ENCODE measurements at regions not wholly inside any gene's neighbourhood (a gene's known extent, or its start where the extent isn't known, plus 50 kb on each side); places are given as distances from the start of the nearest gene placed in this dataset.

- no peak for DNase-seq (ENCODE audit: low read depth in 1 of 2, low spot score in 1 of 2)
- Histone ChIP-seq H3K4me3 (replicated peaks; ENCODE audit: insufficient read depth, low read length) (no peak overlapping the region), H3K27ac (replicated peaks) (no peak overlapping the region), H3K27me3 (ENCODE audit: insufficient read depth, poor library complexity, severe bottlenecking) (peaks cover 2% of the 10 kb centered on the region)
- TF ChIP-seq, protein P1, sequence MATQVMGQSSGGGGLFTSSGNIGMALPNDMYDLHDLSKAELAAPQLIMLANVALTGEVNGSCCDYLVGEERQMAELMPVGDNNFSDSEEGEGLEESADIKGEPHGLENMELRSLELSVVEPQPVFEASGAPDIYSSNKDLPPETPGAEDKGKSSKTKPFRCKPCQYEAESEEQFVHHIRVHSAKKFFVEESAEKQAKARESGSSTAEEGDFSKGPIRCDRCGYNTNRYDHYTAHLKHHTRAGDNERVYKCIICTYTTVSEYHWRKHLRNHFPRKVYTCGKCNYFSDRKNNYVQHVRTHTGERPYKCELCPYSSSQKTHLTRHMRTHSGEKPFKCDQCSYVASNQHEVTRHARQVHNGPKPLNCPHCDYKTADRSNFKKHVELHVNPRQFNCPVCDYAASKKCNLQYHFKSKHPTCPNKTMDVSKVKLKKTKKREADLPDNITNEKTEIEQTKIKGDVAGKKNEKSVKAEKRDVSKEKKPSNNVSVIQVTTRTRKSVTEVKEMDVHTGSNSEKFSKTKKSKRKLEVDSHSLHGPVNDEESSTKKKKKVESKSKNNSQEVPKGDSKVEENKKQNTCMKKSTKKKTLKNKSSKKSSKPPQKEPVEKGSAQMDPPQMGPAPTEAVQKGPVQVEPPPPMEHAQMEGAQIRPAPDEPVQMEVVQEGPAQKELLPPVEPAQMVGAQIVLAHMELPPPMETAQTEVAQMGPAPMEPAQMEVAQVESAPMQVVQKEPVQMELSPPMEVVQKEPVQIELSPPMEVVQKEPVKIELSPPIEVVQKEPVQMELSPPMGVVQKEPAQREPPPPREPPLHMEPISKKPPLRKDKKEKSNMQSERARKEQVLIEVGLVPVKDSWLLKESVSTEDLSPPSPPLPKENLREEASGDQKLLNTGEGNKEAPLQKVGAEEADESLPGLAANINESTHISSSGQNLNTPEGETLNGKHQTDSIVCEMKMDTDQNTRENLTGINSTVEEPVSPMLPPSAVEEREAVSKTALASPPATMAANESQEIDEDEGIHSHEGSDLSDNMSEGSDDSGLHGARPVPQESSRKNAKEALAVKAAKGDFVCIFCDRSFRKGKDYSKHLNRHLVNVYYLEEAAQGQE (IDR thresholded peaks at IDR 0.05; ENCODE audit: insufficient replicate concordance, low read depth) = no peak
- TF ChIP-seq GABPA (IDR thresholded peaks at IDR 0.05; ENCODE audit: low read depth) (no peak), POLR2AphosphoS5 (IDR thresholded peaks at IDR 0.05; ENCODE audit: low read depth) (no peak), SPI1 (IDR thresholded peaks at IDR 0.05; ENCODE audit: borderline replicate concordance, low read depth) (no peak)
- TF ChIP-seq, protein P2, sequence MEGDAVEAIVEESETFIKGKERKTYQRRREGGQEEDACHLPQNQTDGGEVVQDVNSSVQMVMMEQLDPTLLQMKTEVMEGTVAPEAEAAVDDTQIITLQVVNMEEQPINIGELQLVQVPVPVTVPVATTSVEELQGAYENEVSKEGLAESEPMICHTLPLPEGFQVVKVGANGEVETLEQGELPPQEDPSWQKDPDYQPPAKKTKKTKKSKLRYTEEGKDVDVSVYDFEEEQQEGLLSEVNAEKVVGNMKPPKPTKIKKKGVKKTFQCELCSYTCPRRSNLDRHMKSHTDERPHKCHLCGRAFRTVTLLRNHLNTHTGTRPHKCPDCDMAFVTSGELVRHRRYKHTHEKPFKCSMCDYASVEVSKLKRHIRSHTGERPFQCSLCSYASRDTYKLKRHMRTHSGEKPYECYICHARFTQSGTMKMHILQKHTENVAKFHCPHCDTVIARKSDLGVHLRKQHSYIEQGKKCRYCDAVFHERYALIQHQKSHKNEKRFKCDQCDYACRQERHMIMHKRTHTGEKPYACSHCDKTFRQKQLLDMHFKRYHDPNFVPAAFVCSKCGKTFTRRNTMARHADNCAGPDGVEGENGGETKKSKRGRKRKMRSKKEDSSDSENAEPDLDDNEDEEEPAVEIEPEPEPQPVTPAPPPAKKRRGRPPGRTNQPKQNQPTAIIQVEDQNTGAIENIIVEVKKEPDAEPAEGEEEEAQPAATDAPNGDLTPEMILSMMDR (IDR thresholded peaks at IDR 0.05; ENCODE audit: insufficient read depth, low read length) = no peak
Measured at GRCh38 chr3:56966104-56966503, 94.4 kb upstream of the SPATA12 start.

- Histone ChIP-seq H3K27me3 (ENCODE audit: insufficient read depth, poor library complexity, severe bottlenecking) (no peaks in the 10 kb centered on the region), H3K27ac (replicated peaks) (no peak overlapping the region), H3K4me3 (replicated peaks; ENCODE audit: insufficient read depth, low read length) (no peak overlapping the region)
- DNase-seq (ENCODE audit: low read depth in 1 of 2, low spot score in 1 of 2) = no peak
- TF ChIP-seq GABPA (IDR thresholded peaks at IDR 0.05; ENCODE audit: low read depth) (no peak), SPI1 (IDR thresholded peaks at IDR 0.05; ENCODE audit: borderline replicate concordance, low read depth) (no peak), POLR2AphosphoS5 (IDR thresholded peaks at IDR 0.05; ENCODE audit: low read depth) (no peak)
- TF ChIP-seq, protein P1 (IDR thresholded peaks at IDR 0.05; ENCODE audit: insufficient replicate concordance, low read depth) = no peak
- TF ChIP-seq, protein P2 (IDR thresholded peaks at IDR 0.05; ENCODE audit: insufficient read depth, low read length) = no peak
Measured at GRCh38 chr3:56962922-56963321, 97.5 kb upstream of the SPATA12 start.

DNA sequence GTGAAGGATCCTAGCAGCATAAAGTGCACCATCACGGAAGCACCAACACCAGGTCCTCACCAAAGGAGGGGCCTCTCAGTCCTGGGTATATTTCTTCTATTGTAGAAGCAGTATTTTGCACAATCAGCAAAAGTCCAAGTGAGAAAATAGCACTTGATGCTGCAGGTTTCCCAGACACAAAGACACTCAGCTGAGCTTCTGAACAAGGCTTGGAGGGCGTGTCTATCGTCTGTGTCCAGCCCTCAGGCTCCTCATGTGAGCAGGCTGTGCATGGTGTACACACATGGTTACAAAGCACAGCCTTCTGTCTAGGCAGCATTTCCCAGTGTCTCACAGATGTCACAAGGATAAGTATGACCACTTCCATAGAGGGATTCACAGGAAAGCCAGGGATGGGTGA, 98.3 kb upstream of the SPATA12 start:
- no peak overlapping the region for H3K4me3 ChIP-seq (replicated peaks; ENCODE audit: insufficient read depth, low read length)
- no peak overlapping the region for H3K27ac ChIP-seq (replicated peaks)
- DNase-seq (ENCODE audit: low read depth in 1 of 2, low spot score in 1 of 2) = no peak
- TF ChIP-seq POLR2AphosphoS5 (IDR thresholded peaks at IDR 0.05; ENCODE audit: low read depth) = no peak
- TF ChIP-seq, protein P2 (IDR thresholded peaks at IDR 0.05; ENCODE audit: insufficient read depth, low read length) = no peak
- no peaks in the 10 kb centered on the region for H3K27me3 ChIP-seq (ENCODE audit: insufficient read depth, poor library complexity, severe bottlenecking)

GRCh38 chr3:56960234-56960917, 100.1 kb upstream of the SPATA12 start:
- no peak overlapping the region for H3K4me3 ChIP-seq (replicated peaks; ENCODE audit: insufficient read depth, low read length)
- no peak for DNase-seq (ENCODE audit: low read depth in 1 of 2, low spot score in 1 of 2)
- TF ChIP-seq, protein P2 (IDR thresholded peaks at IDR 0.05; ENCODE audit: insufficient read depth, low read length) = no peak
- TF ChIP-seq POLR2AphosphoS5 (IDR thresholded peaks at IDR 0.05; ENCODE audit: low read depth) = no peak
- TF ChIP-seq SPI1 (IDR thresholded peaks at IDR 0.05; ENCODE audit: borderline replicate concordance, low read depth) = no peak
- no peak for TF ChIP-seq GABPA (IDR thresholded peaks at IDR 0.05; ENCODE audit: low read depth)
- TF ChIP-seq, protein P1 (IDR thresholded peaks at IDR 0.05; ENCODE audit: insufficient replicate concordance, low read depth) = no peak
- H3K27me3 ChIP-seq (ENCODE audit: insufficient read depth, poor library complexity, severe bottlenecking) = no peaks in the 10 kb centered on the region
- no peak overlapping the region for H3K27ac ChIP-seq (replicated peaks)

Measured in HL-60 (cell line).